Common myeloid progenitor, CD34-positive (primary cell): ENCODE measurements at regions not wholly inside any gene's neighbourhood (a gene's known extent, or its start where the extent isn't known, plus 50 kb on each side); places are given as distances from the start of the nearest gene placed in this dataset.
"Not testable (repeated sequence)": the region's sequence is repeated elsewhere in the genome, so short reads cannot be mapped to it uniquely, and the experiment has no call there.

ENCODE experiments used
- CTCF ChIA-PET: fragments of 350-600 bp; sonication (Branson Sonifier 250); formaldehyde crosslinking; loops from one replicate; lab custom pipeline; 2021; ENCODE audit warnings: antibody characterized with exemption; lab: Charles Lee
- POLR2A ChIA-PET: fragments of 350-600 bp; sonication (Branson Sonifier 250); formaldehyde crosslinking; loops from one replicate; lab custom pipeline; 2021; ENCODE audit warnings: antibody characterized with exemption; lab: Charles Lee
- DNase-seq, 3 donors: peaks; one replicate each; pipeline versions ENCODE4 v3.0.0 to v3.0.0-alpha.2; 2013
- H3K27ac ChIP-seq, 2 experiments: 1 replicate in 1 of 2; 2 replicates in 1 of 2; pipeline ENCODE4 v1.7.0; 2013; ENCODE audit warnings: inconsistent platforms in 2 of 2, low read length in 2 of 2, mild to moderate bottlenecking in 2 of 2, low read depth in 1 of 2, moderate library complexity in 1 of 2; ENCODE audit not compliant: severe bottlenecking in 2 of 2, insufficient read depth in 1 of 2, poor library complexity in 1 of 2
- H3K27me3 ChIP-seq, 5 experiments: replicated peaks in 2 of 5; 1 replicate in 3 of 5; 2 replicates in 2 of 5; pipeline versions ENCODE4 v1.6.1 to v1.7.0; 2013; ENCODE audit warnings: low read length in 4 of 5, mild to moderate bottlenecking in 2 of 5, moderate library complexity in 2 of 5, inconsistent platforms in 1 of 5; ENCODE audit not compliant: insufficient read depth in 5 of 5, control insufficient read depth in 4 of 5
- H3K36me3 ChIP-seq, 4 experiments: 1 replicate in 2 of 4; 2 replicates in 2 of 4; pipeline versions ENCODE4 v1.6.1 to v1.7.0; 2013; ENCODE audit warnings: low read length in 3 of 4, control low read depth in 1 of 4, mild to moderate bottlenecking in 1 of 4; ENCODE audit not compliant: control insufficient read depth in 4 of 4, insufficient read depth in 4 of 4
- H3K4me1 ChIP-seq, 4 experiments: 1 replicate in 3 of 4; 2 replicates in 1 of 4; pipeline versions ENCODE4 v1.6.1 to v1.7.1; 2013; ENCODE audit warnings: low read length in 3 of 4, mild to moderate bottlenecking in 3 of 4, control low read depth in 1 of 4, inconsistent platforms in 1 of 4, moderate library complexity in 1 of 4; ENCODE audit not compliant: control insufficient read depth in 4 of 4, insufficient read depth in 4 of 4; ENCODE audit errors: control extremely low read depth in 1 of 4
- H3K4me3 ChIP-seq, 7 experiments: 1 replicate in 4 of 7; 2 replicates in 3 of 7; pipeline versions ENCODE4 v1.5.1 to v1.7.0; 2013; ENCODE audit warnings: mild to moderate bottlenecking in 7 of 7, low read length in 6 of 7, moderate library complexity in 6 of 7, inconsistent platforms in 2 of 7, low read depth in 2 of 7, control low read depth in 1 of 7; ENCODE audit not compliant: insufficient read depth in 4 of 7, control insufficient read depth in 1 of 7; ENCODE audit errors: extremely low read depth in 1 of 7
- H3K9me3 ChIP-seq, 5 experiments: 1 replicate in 4 of 5; 2 replicates in 1 of 5; pipeline versions ENCODE4 v1.6.1 to v1.7.1; 2013; ENCODE audit warnings: low read length in 4 of 5, mild to moderate bottlenecking in 2 of 5, inconsistent platforms in 1 of 5, low read depth in 1 of 5, moderate library complexity in 1 of 5; ENCODE audit not compliant: control insufficient read depth in 4 of 5, insufficient read depth in 2 of 5; ENCODE audit errors: control extremely low read depth in 1 of 5
- WGBS: methylation state at CpG from one replicate; pipeline ENCODE4 v1.1.5; 2013; ENCODE audit not compliant: insufficient coverage; 5-methylcytosine and 5-hydroxymethylcytosine counted together

DNA sequence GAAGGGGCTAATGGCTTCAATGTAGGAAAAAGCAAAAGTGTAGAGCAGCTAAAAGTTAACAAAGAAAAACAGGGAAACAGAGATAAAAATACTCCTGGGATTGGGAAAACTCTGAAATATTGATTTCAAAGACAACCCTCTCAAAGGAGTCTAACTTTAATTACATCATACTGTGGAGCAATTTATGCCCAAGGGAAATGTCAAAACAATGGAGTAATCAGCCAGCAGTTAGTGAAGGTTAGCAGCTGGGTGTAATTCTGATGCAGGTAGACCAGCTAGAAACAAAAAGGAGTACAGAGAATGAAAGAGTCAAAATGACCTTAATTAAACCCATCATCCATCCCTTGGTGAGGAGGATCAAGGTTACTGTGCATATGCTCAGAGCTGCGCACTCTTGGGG is 169.0 kb downstream of the ADAM29 start:
- CTCF ChIA-PET = interaction anchor here (1.4 kb wide), 1 partner anchor 11 kb away, joined by 4 read pairs; no protein-coding TSS in a partner anchor

DNA sequence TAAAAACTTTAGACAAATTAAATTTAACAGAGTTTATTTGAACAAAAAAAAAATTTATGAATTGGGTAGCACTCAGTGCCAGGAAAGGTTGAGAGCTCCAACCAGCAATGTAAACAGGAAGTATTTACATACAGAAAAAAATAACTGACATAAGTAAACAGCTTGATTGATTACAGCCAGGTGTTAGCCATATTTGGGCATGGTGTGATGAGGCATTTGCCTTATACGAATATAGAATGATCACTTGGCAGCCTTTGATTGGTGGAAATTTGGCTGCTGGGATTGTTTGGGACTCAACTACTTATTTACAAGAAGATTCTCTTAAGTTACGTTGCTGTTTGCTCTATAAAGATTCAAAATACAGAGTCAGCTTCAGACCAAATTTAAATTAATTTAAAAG is 172.0 kb downstream of the ADAM29 start:
- CTCF ChIA-PET = no interaction called here
- H3K36me3 ChIP-seq = no peaks in the 10 kb centered on the region
- H3K9me3 ChIP-seq = peaks cover 0 to 6% (median 2%) of the 10 kb centered on the region in 5 experiments
- no CpG with 5 or more reads among the region's 2 CpGs for WGBS
- H3K4me1 ChIP-seq = no peaks in the 10 kb centered on the region
- H3K27me3 ChIP-seq = no peaks in the 10 kb centered on the region
- POLR2A ChIA-PET = no interaction called here
- H3K4me3 ChIP-seq = no peak overlapping the region
- no peak overlapping the region for H3K27ac ChIP-seq
- no peak for DNase-seq

More for the DNA sequence above, 169.0 kb downstream of the ADAM29 start:
- Histone ChIP-seq H3K36me3 (no peaks in the 10 kb centered on the region), H3K27me3 (no peaks in the 10 kb centered on the region), H3K4me3 (no peak overlapping the region), H3K4me1 (no peaks in the 10 kb centered on the region), H3K27ac (no peak overlapping the region), H3K9me3 (peaks cover 0 to 2% (median 0%) of the 10 kb centered on the region in 5 experiments)
- POLR2A ChIA-PET = no interaction called here
- no peak for DNase-seq
- no CpG with 5 or more reads among the region's 1 CpG for WGBS

DNA sequence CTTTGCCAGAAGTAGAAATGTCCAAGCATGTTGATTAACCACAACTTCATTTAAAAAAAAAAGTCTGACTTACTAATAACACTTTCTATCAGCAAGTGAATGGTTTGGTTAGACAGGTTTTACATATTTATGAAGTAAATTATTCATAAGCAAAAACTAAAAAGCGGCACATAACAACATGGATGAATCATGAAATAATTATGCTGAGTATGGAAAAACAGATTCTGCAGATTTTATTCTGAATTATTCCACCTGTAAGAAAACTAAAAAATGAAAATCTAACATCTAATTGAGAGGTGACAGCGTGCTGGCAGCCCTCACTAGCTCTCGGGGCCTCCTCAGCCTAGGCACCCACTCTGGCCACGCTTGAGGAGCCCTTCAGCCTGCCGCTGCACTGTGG is 173.5 kb downstream of the ADAM29 start:
- 100% methylated on average over 3 of the region's 5 CpGs for WGBS
- ChIA-PET CTCF (no interaction called here), POLR2A (no interaction called here)
- no peaks in the 10 kb centered on the region for H3K4me1 ChIP-seq
- no peak overlapping the region for H3K27ac ChIP-seq
- DNase-seq = no peak
- peaks cover 0 to 6% (median 3%) of the 10 kb centered on the region in 5 experiments for H3K9me3 ChIP-seq
- no peaks in the 10 kb centered on the region for H3K27me3 ChIP-seq
- H3K4me3 ChIP-seq = no peak overlapping the region
- no peaks in the 10 kb centered on the region for H3K36me3 ChIP-seq

DNA sequence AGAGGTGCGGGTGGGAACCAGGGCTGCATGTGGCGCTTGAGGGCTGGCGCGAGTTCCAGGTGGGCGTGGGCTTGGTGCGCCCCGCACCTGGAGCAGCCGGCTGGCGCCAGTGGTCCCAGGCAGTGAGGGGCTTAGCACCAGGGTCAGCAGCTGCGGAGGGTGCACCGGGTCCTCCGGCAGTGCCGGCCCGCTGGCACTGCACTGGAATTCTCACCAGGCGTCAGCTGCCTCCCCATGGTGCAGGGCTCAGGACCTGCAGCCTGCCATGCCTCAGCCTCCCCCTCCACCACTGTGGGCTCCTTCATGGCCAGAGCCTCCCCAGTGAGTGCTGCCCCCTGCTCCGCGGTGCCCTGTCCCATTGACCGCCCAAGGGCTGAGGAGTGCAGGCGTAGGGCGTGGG is 174.0 kb downstream of the ADAM29 start:
- Histone ChIP-seq H3K9me3 (peaks cover 0 to 6% (median 3%) of the 10 kb centered on the region in 5 experiments), H3K27me3 (no peaks in the 10 kb centered on the region), H3K27ac (no peak overlapping the region), H3K4me1 (no peaks in the 10 kb centered on the region), H3K4me3 (no peak overlapping the region), H3K36me3 (no peaks in the 10 kb centered on the region)
- ChIA-PET CTCF (no interaction called here), POLR2A (no interaction called here)
- no peak for DNase-seq
- 93% methylated on average over 13 of the region's 20 CpGs for WGBS

DNA sequence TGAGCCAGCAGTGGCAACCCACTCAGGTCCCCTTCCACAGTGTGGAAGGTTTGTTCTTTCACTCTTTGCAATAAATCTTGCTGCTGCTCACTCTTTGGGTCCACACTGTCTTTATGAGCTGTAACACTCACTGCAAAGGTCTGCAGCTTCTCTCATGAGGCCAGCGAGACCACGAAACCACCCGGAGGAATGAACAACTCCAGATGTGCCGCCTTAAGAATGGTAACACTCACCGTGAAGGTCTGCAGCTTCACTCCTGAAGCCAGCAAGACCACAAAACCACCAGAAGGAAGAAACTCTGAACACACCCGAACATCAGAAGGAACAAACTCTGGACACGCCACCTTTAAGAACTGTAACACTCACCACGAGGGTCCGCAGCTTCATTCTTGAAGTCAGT is 174.9 kb downstream of the ADAM29 start:
- POLR2A ChIA-PET = not testable (repeated sequence)
- 90% methylated on average over 8 of the region's 9 CpGs for WGBS

DNA sequence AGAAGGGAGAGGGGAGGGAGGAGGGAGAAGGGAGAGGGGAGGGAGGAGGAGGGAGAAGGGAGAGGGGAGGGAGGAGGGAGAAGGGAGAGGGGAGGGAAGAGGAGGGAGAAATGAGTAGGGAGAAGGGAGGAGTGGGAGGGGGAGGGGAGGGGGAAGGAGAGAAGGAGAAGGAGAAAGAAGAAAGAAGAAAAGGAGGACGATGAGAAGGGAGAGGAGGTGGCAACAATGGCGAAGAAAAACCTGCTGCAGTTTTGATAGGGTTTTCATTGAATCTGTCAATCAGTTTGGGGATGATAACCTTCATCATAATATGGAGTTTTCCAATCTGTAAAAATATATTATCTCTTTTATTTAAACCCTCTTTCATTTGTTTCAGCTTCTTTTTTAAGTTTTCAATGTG is 185.2 kb downstream of the ADAM29 start:
- CTCF ChIA-PET = no interaction called here
- WGBS = no CpG with 5 or more reads among the region's 2 CpGs
- DNase-seq = no peak

More for the DNA sequence above, 174.9 kb downstream of the ADAM29 start:
- H3K27ac ChIP-seq, H3K9me3 ChIP-seq, H3K36me3 ChIP-seq, H3K4me3 ChIP-seq, H3K4me1 ChIP-seq, H3K27me3 ChIP-seq, DNase-seq, CTCF ChIA-PET: not testable (repeated sequence)

DNA sequence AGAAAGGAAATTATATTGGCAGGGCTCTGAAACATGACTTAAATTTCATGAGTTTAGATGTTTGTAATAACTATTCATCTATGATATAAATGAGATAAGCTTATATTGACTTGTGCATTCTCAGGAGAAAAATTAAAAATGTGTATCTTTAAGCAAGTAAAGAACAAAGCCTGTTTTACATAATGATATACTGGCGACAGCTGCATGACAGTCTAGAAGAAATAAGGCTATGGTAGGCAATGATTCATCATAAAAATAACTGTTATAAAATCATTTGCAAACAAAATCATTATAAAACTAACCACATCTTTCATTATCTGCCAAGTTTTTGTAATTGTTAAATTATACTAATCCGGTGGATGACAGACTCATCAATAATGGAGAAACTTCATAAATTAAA is 188.1 kb downstream of the ADAM29 start:
- Histone ChIP-seq H3K9me3 (peaks cover 0 to 6% (median 0%) of the 10 kb centered on the region in 5 experiments), H3K27ac (no peak overlapping the region), H3K4me1 (no peaks in the 10 kb centered on the region), H3K36me3 (no peaks in the 10 kb centered on the region), H3K4me3 (no peak overlapping the region), H3K27me3 (no peaks in the 10 kb centered on the region)
- ChIA-PET CTCF (no interaction called here), POLR2A (no interaction called here)
- no CpG with 5 or more reads among the region's 2 CpGs for WGBS
- DNase-seq = no peak

More for the DNA sequence above, 185.2 kb downstream of the ADAM29 start:
- POLR2A ChIA-PET = no interaction called here
- no peak overlapping the region for H3K4me3 ChIP-seq
- H3K9me3 ChIP-seq = no peaks in the 10 kb centered on the region
- no peaks in the 10 kb centered on the region for H3K36me3 ChIP-seq
- H3K27ac ChIP-seq = no peak overlapping the region
- H3K4me1 ChIP-seq = no peaks in the 10 kb centered on the region
- H3K27me3 ChIP-seq = no peaks in the 10 kb centered on the region
